Activated CD4-positive, alpha-beta T cell treated with anti-CD3 and anti-CD28 coated beads, Interleukin-2, amount 10 ng/mL, durations not matched to agents 7 days and 5 days (primary cell): ENCODE measurements at regions not wholly inside any gene's neighbourhood (a gene's known extent, or its start where the extent isn't known, plus 50 kb on each side); places are given as distances from the start of the nearest gene placed in this dataset.
"Not testable (repeated sequence)": the region's sequence is repeated elsewhere in the genome, so short reads cannot be mapped to it uniquely, and the experiment has no call there.

Experiments used
- CTCF ChIA-PET: fragments of 350-600 bp; sonication (Branson Sonifier 250); formaldehyde crosslinking; loops from one replicate; lab custom pipeline; 2021; ENCODE audit warnings: antibody characterized with exemption; lab: Charles Lee
- POLR2A ChIA-PET: fragments of 350-600 bp; sonication (Branson Sonifier 250); formaldehyde crosslinking; loops from one replicate; lab custom pipeline; 2021; ENCODE audit warnings: antibody characterized with exemption; lab: Charles Lee
- DNase-seq: peaks from one replicate; pipeline ENCODE4 v3.0.0-alpha.2; 2020
- H3K27ac Mint-ChIP-seq: one replicate; pipeline ENCODE4 v1.8.0; 2021; ENCODE audit warnings: mild to moderate bottlenecking, moderate library complexity, mixed read lengths
- H3K27me3 Mint-ChIP-seq: one replicate; pipeline ENCODE4 v1.8.0; 2021; ENCODE audit warnings: mixed read lengths
- H3K36me3 Mint-ChIP-seq: one replicate; pipeline ENCODE4 v1.8.0; 2021; ENCODE audit warnings: low read depth, mixed read lengths
- H3K4me1 Mint-ChIP-seq: one replicate; pipeline ENCODE4 v1.8.0; 2021; ENCODE audit warnings: mixed read lengths
- H3K4me3 Mint-ChIP-seq: one replicate; pipeline ENCODE4 v1.8.0; 2021; ENCODE audit warnings: mild to moderate bottlenecking, moderate library complexity, mixed read lengths
- H3K9me3 Mint-ChIP-seq: one replicate; pipeline ENCODE4 v1.8.0; 2021; ENCODE audit warnings: mixed read lengths

DNA sequence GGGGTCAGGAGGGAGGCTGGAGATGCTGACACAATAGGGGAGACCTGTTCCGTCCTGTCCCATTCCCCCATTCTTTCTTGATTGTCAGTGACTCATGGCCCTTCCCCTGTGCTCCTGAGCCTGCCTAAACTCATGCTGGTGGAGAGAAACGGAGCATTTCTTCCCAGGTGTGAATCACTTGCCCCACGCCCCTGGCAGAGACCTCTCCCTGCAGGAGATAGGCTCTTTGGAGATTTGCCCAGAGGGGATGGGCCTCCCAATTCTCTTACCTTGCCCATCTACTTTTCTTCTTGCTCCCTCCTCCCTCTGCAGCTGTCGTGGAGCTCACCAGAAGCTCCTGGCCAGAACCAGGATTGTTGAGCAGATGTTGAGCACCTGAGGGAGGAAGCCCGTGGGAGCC, 121.9 kb upstream of the OR9Q1 start:
- H3K4me3 Mint-ChIP-seq = no peak overlapping the region
- H3K27ac Mint-ChIP-seq = no peak overlapping the region
- peaks cover 3% of the 10 kb centered on the region for H3K27me3 Mint-ChIP-seq
- CTCF ChIA-PET = no interaction called here
- no peaks in the 10 kb centered on the region for H3K36me3 Mint-ChIP-seq
- no peaks in the 10 kb centered on the region for H3K4me1 Mint-ChIP-seq
- no peak for DNase-seq
- POLR2A ChIA-PET = interaction anchor here (0.6 kb wide), 1 partner anchor 584 kb away, joined by 3 read pairs; no protein-coding TSS in a partner anchor
- peaks cover 1% of the 10 kb centered on the region for H3K9me3 Mint-ChIP-seq

DNA sequence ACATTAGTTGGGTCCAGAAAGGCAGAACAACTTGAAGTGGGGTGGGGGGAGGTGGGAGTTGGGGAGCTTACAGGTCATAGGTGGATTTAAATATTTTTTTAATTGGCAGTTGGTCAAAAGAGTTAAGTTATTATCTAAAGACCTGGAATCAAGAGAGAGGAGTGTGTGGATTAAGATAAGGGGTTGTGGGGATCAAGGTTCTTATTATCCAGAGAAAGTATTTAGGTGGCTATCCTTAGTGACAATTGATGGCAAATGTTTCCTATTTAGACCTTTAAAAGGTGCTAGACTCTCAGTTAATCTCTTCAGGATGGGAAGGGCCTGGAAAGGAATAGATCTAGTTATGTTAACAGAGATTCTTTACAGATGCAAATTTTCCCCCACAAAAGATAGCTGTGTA, 120.7 kb upstream of the OR9Q1 start:
- Mint-ChIP-seq H3K27ac (no peak overlapping the region), H3K4me3 (no peak overlapping the region), H3K27me3 (peaks cover 3% of the 10 kb centered on the region), H3K4me1 (no peaks in the 10 kb centered on the region), H3K9me3 (no peaks in the 10 kb centered on the region), H3K36me3 (no peaks in the 10 kb centered on the region)
- ChIA-PET POLR2A (no interaction called here), CTCF (no interaction called here)
- no peak for DNase-seq

DNA sequence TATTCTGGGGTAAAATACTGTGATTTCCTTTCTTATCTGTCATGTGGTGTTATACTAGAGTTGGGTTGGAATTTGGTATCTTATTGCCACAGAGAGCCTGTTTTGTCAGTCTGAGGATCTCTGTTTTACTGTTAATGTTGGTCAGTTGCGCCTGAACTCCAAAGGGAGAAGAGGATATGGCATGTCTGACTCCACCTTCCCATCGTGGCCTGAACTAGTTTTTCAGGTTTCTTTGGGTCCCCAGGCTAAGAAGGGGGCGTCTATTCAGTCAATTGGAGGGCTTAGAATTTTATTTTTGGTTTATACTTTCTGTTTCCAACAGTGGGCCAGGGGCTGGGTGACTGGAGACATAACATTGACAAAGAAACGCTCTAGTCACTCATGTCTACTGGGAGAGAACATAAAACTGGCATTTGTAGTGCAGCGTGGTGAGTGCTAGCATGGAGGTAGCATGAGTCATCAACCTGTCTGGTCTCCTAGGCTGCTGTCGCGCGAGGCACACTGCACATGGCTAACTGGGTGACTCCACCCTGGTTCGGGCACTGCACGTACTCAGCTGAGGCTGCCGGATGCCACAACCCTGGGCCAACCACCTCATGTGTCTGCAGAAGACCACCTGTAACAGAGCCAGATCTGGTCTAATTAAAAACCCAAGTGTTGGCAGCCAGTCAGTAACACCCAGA, 120.1 kb upstream of the OR9Q1 start:
- H3K4me3 Mint-ChIP-seq = no peak overlapping the region
- no peaks in the 10 kb centered on the region for H3K4me1 Mint-ChIP-seq
- ChIA-PET CTCF (no interaction called here), POLR2A (no interaction called here)
- no peak overlapping the region for H3K27ac Mint-ChIP-seq
- H3K36me3 Mint-ChIP-seq = no peaks in the 10 kb centered on the region
- peak; percentile 6 for DNase-seq
- H3K27me3 Mint-ChIP-seq = peaks cover 3% of the 10 kb centered on the region
- no peaks in the 10 kb centered on the region for H3K9me3 Mint-ChIP-seq

DNA sequence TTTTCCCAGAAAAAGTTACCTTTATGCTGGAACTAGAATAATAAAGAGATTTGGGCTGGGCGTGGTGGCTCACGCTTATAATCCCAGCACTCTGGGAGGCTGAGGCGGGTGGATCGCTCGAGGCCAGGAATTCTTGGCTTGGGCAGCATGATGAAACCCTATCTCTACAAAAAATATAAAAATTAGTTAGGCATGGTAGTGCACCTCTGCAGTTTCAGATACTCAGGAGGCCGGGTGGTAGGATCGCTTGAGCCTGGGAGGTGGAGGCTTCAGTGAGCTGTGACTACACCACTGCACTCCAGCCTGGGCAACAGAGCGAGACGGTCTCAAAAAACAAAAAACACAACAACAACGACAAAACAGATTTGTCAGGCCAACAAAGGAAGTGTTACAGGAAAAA, 119.3 kb upstream of the OR9Q1 start:
- Mint-ChIP-seq H3K4me1 (no peaks in the 10 kb centered on the region), H3K27me3 (peaks cover 3% of the 10 kb centered on the region), H3K36me3 (no peaks in the 10 kb centered on the region), H3K27ac (no peak overlapping the region), H3K4me3 (no peak overlapping the region), H3K9me3 (no peaks in the 10 kb centered on the region)
- CTCF ChIA-PET = no interaction called here
- no peak for DNase-seq
- POLR2A ChIA-PET = interaction anchor here (0.6 kb wide), 1 partner anchor 32 kb away, joined by 3 read pairs; no protein-coding TSS in a partner anchor

DNA sequence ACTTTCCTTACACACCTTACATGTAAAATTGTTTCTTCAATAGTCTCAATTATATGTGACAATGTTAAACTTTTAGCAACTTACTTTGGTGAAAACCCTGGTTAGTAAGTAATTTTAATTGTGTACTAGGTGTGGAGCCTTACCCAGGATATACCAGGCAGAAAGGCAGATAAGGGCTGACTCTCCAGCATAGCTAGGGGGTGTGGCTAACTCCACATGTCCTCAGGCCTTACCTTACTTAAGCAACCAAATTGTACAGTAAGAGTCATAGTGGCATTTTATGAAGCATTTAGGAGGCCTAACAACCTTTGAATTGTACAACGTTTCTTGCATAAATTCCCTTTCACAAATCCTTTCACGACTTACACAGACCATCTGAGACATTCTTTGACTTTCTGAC, 118.2 kb upstream of the OR9Q1 start:
- no peaks in the 10 kb centered on the region for H3K9me3 Mint-ChIP-seq
- CTCF ChIA-PET = no interaction called here

DNA sequence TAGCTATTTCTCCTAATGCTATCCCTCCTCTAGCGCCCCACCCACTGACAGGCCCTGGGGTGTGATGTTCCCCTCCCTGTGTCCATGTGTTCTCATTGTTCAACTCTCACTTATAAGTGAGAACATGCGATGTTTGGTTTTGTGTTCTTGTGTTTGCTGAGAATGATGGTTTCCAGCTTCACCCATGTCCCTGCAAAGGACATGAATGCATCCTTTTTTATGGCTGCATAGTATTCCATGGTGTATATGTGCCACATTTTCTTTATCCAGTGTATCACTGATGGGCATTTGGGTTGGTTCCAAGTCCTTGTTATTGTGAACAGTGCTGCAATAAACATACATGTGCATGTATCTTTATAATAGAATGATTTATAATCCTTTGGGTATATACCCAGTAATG, 115.3 kb upstream of the OR9Q1 start:
- POLR2A ChIA-PET, DNase-seq, H3K36me3 Mint-ChIP-seq, H3K4me1 Mint-ChIP-seq, H3K9me3 Mint-ChIP-seq, CTCF ChIA-PET, H3K27me3 Mint-ChIP-seq, H3K4me3 Mint-ChIP-seq, H3K27ac Mint-ChIP-seq: not testable (repeated sequence)

More for the DNA sequence above, 118.2 kb upstream of the OR9Q1 start:
- DNase-seq = no peak
- POLR2A ChIA-PET = no interaction called here
- Mint-ChIP-seq H3K27me3 (peaks cover 3% of the 10 kb centered on the region), H3K4me3 (no peak overlapping the region), H3K36me3 (no peaks in the 10 kb centered on the region), H3K27ac (no peak overlapping the region), H3K4me1 (no peaks in the 10 kb centered on the region)

DNA sequence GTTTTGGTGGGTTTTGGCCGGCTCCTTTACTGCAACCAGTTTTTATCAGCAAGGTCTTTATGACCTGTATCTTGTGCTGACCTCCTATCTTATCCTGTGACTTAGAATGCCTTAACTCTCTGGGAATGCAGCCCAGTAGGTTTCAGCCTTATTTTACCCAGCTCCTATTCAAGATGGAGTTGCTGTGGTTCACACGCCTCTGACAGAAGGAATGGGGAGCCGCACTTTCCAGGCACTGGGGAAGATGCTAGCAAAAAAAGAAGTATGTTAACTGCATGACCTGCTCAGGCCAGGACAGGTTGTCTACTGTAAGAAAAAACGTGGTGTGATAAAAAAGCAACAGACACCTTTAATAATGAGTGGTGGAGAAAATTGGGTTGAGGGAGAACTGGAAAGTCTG, 112.2 kb upstream of the OR9Q1 start:
- H3K27ac Mint-ChIP-seq, POLR2A ChIA-PET, CTCF ChIA-PET, H3K9me3 Mint-ChIP-seq, H3K4me3 Mint-ChIP-seq, DNase-seq, H3K27me3 Mint-ChIP-seq, H3K36me3 Mint-ChIP-seq, H3K4me1 Mint-ChIP-seq: not testable (repeated sequence)

DNA sequence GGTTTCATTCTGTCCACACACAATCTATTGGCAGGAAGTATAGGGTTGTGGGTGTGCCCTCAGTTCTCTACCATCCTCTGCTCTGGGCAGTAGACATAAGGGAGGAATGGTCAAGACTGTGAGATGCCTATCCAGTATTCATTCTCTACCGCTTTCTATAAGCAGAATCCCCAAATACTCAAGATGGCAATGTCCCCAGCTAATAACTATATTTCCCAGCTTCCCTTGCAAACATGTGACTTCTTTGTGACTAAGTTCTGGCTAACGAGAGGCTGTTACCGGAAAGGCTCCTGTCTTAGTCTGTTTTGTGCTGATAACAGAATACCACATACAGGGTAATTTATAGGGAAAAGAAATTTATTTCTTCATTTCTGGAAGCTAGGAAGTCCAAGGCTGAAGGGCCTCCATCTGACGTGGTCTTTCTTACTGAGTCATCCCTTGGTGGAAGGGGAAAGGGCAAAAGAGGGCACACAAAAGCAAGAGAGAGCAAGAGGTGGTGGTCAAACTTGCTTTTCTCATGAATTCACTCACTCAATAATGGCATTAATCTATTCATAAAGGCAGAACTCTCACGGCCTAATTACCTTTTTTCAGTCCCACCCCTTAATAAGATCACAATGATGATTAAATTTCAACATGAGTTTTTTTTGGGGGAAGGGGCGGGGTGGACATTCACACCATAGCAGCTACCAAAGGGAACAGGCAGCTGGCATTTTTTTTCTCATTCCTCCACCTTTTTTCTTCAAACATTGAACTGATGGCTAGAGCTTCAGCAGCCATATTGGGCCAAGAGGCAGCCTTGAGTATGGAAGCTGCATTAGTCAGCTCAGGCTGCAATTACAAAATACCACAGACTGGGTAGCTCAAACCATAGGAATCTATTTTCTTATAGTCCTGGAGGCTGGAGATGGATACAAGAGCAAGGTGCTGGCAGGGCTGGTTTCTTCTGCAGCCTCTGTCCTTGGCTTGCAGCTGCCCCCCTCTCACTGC, 109.7 kb upstream of the OR9Q1 start:
- Mint-ChIP-seq H3K9me3 (no peaks in the 10 kb centered on the region), H3K27me3 (peaks cover 2% of the 10 kb centered on the region), H3K4me3 (no peak overlapping the region), H3K27ac (no peak overlapping the region), H3K4me1 (no peaks in the 10 kb centered on the region), H3K36me3 (no peaks in the 10 kb centered on the region)
- ChIA-PET CTCF (interaction anchor here (1.3 kb wide), 1 partner anchor 24 kb away, joined by 3 read pairs; no protein-coding TSS in a partner anchor), POLR2A (no interaction called here)
- DNase-seq = no peak

DNA sequence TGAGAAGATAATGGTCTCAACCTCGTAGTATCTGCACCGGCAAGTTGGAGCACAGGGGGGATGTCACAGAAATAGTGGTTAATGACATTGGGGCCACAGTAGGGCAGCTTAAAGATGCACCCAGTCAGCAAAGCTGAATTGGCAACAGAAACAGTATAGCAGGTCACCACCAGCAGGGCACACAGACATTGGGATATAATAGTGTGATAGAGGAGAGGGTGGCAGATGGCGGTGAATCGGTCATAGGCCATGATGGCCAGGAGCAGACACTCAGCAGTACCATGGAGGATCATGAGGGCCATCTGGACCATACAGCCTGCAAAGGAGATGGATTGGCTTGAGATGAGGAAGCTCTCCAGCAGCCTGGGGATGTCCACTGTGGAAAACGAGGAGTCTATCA, 106.0 kb upstream of the OR9Q1 start:
- no peaks in the 10 kb centered on the region for H3K36me3 Mint-ChIP-seq
- no peaks in the 10 kb centered on the region for H3K9me3 Mint-ChIP-seq
- H3K27me3 Mint-ChIP-seq = peaks cover 4% of the 10 kb centered on the region
- no peak overlapping the region for H3K27ac Mint-ChIP-seq
- H3K4me3 Mint-ChIP-seq = no peak overlapping the region
- no peak for DNase-seq
- POLR2A ChIA-PET = no interaction called here
- no peaks in the 10 kb centered on the region for H3K4me1 Mint-ChIP-seq
- CTCF ChIA-PET = no interaction called here

DNA sequence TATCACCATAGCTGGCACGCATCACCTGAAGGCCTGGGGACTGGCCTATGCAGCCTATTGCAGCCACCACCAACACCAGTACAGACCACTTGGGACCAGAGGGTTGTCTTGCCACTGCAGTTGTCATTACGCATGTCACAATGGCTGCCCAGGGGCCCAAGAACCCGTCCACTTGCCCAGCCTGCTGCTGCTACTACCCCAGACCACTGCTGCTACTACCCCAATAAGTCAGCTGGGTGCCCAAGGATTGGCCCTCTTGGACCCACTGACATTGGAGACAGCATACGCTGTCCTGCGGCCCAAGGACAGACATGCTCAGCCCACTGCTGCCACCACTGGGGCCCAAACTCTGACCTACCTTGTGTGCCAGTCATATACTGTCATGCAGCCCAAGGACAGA, 102.7 kb upstream of the OR9Q1 start:
- no peak overlapping the region for H3K4me3 Mint-ChIP-seq
- H3K9me3 Mint-ChIP-seq = no peaks in the 10 kb centered on the region
- ChIA-PET POLR2A (no interaction called here), CTCF (no interaction called here)
- no peak for DNase-seq
- no peak overlapping the region for H3K27ac Mint-ChIP-seq
- H3K27me3 Mint-ChIP-seq = peaks cover 5% of the 10 kb centered on the region
- no peaks in the 10 kb centered on the region for H3K4me1 Mint-ChIP-seq
- H3K36me3 Mint-ChIP-seq = no peaks in the 10 kb centered on the region

DNA sequence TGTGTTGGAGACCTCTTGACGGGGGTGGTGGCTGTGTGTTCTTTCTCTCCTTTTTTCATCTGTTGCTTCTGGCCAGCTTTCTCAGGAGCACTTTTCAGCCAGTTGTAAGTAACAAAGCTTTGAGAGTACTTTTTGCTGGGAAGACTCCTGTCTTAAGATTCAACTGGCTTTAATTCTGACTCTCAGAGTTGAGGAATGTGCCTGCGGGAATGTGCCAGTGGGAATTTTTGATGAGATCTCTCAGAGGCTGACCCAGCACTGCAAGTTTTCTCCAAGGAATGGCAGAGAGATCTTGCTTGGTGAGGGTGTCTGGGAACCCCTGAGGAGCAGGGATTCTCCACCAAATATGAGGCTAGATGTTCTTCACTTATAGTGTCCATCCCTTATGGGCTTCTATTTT, 91.6 kb upstream of the OR9Q1 start:
- CTCF ChIA-PET = interaction anchor here (0.7 to 1.0 kb wide), 3 partner anchors 9 to 186 kb away, joined by 3 read pairs; no protein-coding TSS in a partner anchor
- no peak overlapping the region for H3K27ac Mint-ChIP-seq
- POLR2A ChIA-PET = no interaction called here
- H3K4me3 Mint-ChIP-seq = no peak overlapping the region
- peaks cover 2% of the 10 kb centered on the region for H3K27me3 Mint-ChIP-seq
- no peaks in the 10 kb centered on the region for H3K4me1 Mint-ChIP-seq
- no peaks in the 10 kb centered on the region for H3K9me3 Mint-ChIP-seq
- no peak for DNase-seq
- no peaks in the 10 kb centered on the region for H3K36me3 Mint-ChIP-seq

DNA sequence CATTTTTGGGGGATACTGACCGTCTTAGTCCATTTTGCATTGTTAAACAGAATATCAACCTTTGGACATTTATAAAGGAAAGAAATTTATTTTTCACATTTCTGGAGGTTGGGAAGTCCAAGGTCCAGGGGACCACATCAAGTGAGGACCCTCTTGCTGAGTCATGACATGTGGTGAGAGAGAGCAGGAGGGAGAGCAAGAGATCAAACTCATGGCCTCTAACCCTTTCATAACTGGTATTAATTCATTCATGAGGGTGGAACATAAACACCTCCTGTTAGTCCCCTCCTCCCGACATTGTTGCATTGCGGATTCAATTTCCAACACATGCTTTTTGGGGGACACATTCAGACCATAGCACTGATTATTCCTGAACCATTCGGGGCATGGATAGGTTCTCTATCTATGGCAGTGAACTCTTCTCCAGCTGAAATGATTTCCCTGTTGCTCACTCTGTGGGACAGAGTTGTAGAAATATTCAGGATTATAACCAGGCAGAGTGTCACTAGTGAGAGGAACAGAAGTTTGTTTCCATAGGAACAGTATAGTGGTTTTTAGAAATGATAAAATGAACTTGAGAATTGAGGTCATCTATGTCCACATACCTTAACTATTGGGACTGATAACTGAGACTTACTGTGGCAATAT, 88.2 kb upstream of the OR9Q1 start:
- ChIA-PET CTCF (no interaction called here), POLR2A (interaction anchor here (0.6 kb wide), 1 partner anchor 31 kb away, joined by 3 read pairs; no protein-coding TSS in a partner anchor)
- Mint-ChIP-seq H3K27me3 (peaks cover 2% of the 10 kb centered on the region), H3K9me3 (no peaks in the 10 kb centered on the region), H3K4me1 (no peaks in the 10 kb centered on the region), H3K27ac (no peak overlapping the region), H3K36me3 (no peaks in the 10 kb centered on the region), H3K4me3 (no peak overlapping the region)
- DNase-seq = no peak

DNA sequence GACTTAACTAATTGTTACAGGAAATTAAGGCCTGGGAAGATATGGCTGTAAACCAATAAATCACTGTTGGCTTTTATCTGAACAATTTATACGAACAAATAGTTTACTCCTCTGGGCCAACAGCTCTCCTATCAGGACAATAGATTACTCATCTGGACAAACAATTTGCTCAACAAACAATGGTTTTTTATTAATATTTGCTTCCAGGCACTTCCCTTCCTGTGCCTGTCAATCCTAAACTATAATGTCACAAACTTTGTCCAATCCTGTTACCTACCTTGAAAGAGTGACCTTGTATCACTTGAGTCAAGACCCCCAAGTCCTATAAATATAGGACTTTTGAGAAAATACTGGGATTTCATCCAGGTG, 87.6 kb upstream of the OR9Q1 start:
- peaks cover 4% of the 10 kb centered on the region for H3K27me3 Mint-ChIP-seq
- ChIA-PET POLR2A (interaction anchor here (0.6 kb wide), 1 partner anchor 31 kb away, joined by 3 read pairs; no protein-coding TSS in a partner anchor), CTCF (no interaction called here)
- DNase-seq = no peak
- no peaks in the 10 kb centered on the region for H3K4me1 Mint-ChIP-seq
- no peaks in the 10 kb centered on the region for H3K36me3 Mint-ChIP-seq
- H3K9me3 Mint-ChIP-seq = no peaks in the 10 kb centered on the region
- H3K27ac Mint-ChIP-seq = no peak overlapping the region
- H3K4me3 Mint-ChIP-seq = no peak overlapping the region
